ENCODE measurements at regions not wholly inside any gene's neighbourhood (a gene's known extent, or its start where the extent isn't known, plus 50 kb on each side); places are given as distances from the start of the nearest gene placed in this dataset.

DNA sequence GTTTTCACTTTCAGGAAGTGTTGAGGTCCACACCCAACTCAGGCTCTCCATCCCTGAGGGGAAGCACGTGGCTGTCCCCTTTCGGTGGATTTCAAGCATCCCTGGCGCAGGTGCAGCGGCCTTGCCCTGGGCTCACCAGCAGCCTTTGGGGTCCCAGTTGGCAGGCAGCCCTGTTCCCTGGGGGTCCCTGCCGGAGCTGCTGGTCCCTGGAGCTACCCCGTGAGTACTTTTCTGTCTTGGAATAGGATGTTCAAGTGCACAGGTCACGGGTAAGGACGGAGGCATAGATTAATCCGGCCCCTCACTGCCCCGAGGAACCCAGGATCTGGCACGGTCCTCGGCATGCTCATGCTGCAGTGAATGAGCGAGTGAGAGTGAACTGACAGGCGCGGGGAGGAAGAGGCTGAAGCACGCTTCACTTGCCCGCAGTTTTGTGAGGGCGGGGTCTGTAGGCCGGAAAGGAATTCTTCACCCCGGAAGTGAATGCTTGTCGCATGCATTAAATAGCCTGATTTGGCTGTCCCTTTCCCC, 117.2 kb upstream of the FAT1 start:
- no peak for TF ChIP-seq REST (IDR thresholded peaks at IDR 0.05; ENCODE audit: insufficient read depth in 1 of 2, low read depth in 2 of 2, low read length in 2 of 2)
- TF ChIP-seq POLR2AphosphoS5 (IDR thresholded peaks at IDR 0.05; ENCODE audit: low read depth, low read length): no peak
- TF ChIP-seq SIN3A (IDR thresholded peaks at IDR 0.05; ENCODE audit: borderline replicate concordance, insufficient read depth, low read length): no peak
- no peak for TF ChIP-seq TAF1 (IDR thresholded peaks at IDR 0.05; ENCODE audit: borderline replicate concordance, insufficient read depth, low read length)
- no peak for TF ChIP-seq FOXP2 (optimal IDR thresholded peaks at IDR 0.05; ENCODE audit: borderline replicate concordance, extremely low read depth, extremely low read length, insufficient read depth)
